Tongue (tissue), 1 donor: ENCODE measurements at regions not wholly inside any gene's neighbourhood (a gene's known extent, or its start where the extent isn't known, plus 50 kb on each side); places are given as distances from the start of the nearest gene placed in this dataset.

ENCODE experiments used
- DNase-seq: peaks from one replicate; pipeline ENCODE4 v3.0.0-alpha.2; 2015

- peak; percentile 32 for DNase-seq
These were observed 270.2 kb downstream of the TBX15 start for GRCh38 chr1:118717893-118718292.

GRCh38 chr1:118716775-118717174, 271.4 kb downstream of the TBX15 start:
- peak; percentile 17 for DNase-seq

GRCh38 chr1:118711356-118711755, 276.8 kb downstream of the TBX15 start:
- no peak for DNase-seq

GRCh38 chr1:118698911-118699310, 289.2 kb downstream of the TBX15 start:
- no peak for DNase-seq

- no peak for DNase-seq
These were observed 296.0 kb downstream of the TBX15 start for GRCh38 chr1:118692143-118692542.

GRCh38 chr1:118688891-118689290, 299.3 kb downstream of the TBX15 start:
- no peak for DNase-seq

GRCh38 chr1:118661769-118662320, 326.3 kb downstream of the TBX15 start:
- no peak for DNase-seq

GRCh38 chr1:118660769-118661168, 327.4 kb downstream of the TBX15 start:
- no peak for DNase-seq

- no peak for DNase-seq
These were observed 328.5 kb downstream of the TBX15 start for GRCh38 chr1:118659646-118660045.

GRCh38 chr1:118650107-118650807, 337.9 kb downstream of the TBX15 start:
- DNase-seq: peak; percentile 39

GRCh38 chr1:118649369-118650106, 338.6 kb downstream of the TBX15 start:
- DNase-seq: no peak

GRCh38 chr1:118636004-118636403, 352.1 kb downstream of the TBX15 start:
- no peak for DNase-seq

- DNase-seq: no peak
These were observed 360.7 kb downstream of the TBX15 start for GRCh38 chr1:118627435-118627834.

GRCh38 chr1:118621839-118622238, 366.3 kb downstream of the TBX15 start:
- DNase-seq: no peak

- peak; percentile 59 for DNase-seq
These were observed 369.4 kb downstream of the TBX15 start for GRCh38 chr1:118618618-118619340.

- DNase-seq: no peak
These were observed 370.2 kb downstream of the TBX15 start for GRCh38 chr1:118617916-118618315.

- no peak for DNase-seq
These were observed 373.1 kb downstream of the TBX15 start for GRCh38 chr1:118615066-118615465.

GRCh38 chr1:118589238-118589846, 398.8 kb downstream of the TBX15 start:
- no peak for DNase-seq

GRCh38 chr1:118588566-118588965, 399.6 kb downstream of the TBX15 start:
- no peak for DNase-seq

GRCh38 chr1:118578276-118578675, 393.2 kb upstream of the SPAG17 start:
- no peak for DNase-seq

GRCh38 chr1:118575060-118575459, 390.0 kb upstream of the SPAG17 start:
- no peak for DNase-seq

- no peak for DNase-seq
These were observed 380.1 kb upstream of the SPAG17 start for GRCh38 chr1:118564961-118565703.
